Panc1 (cell line): ENCODE measurements at regions not wholly inside any gene's neighbourhood (a gene's known extent, or its start where the extent isn't known, plus 50 kb on each side); places are given as distances from the start of the nearest gene placed in this dataset.

ENCODE experiments used
- ATAC-seq: fragments of 200-7000 bp; cut with Tn5 transposase; 2 replicates; pipeline ENCODE4 v1.9.1; 2020; ENCODE audit warnings: mild to moderate bottlenecking, moderate library complexity
- BruUV-seq: library from RNA; stranded (reverse); fragments of 400-500 nt; replicated peaks from 2 replicates; lab custom pipeline; 2021; lab: Mats Ljungman, UMichigan
- CTCF ChIA-PET: fragments of 300-600 bp; sonication (Branson Sonifier 250); formaldehyde crosslinking; loops from one replicate; lab custom pipeline; 2022; ENCODE audit warnings: antibody characterized with exemption; lab: Charles Lee
- POLR2A ChIA-PET: fragments of 300-600 bp; sonication (Branson Sonifier 250); formaldehyde crosslinking; loops from one replicate; lab custom pipeline; 2022; ENCODE audit warnings: antibody characterized with exemption; lab: Charles Lee
- DNase-seq: peaks from one replicate; pipeline ENCODE4 v3.0.0-alpha.2; 2010; ENCODE audit warnings: low read depth, low spot score
- H3K27ac ChIP-seq: 2 replicates; pipeline ENCODE4 v1.5.1; 2011; ENCODE audit warnings: mild to moderate bottlenecking, low read length, inconsistent platforms
- H3K27me3 ChIP-seq: fragments of 200-500 bp; sonication (Bioruptor generic); 2 replicates; pipeline ENCODE4 v1.6.0; 2014; ENCODE audit warnings: low read length, inconsistent platforms; ENCODE audit not compliant: control insufficient read depth, insufficient read depth
- H3K36me3 ChIP-seq: fragments of 200-500 bp; sonication (Bioruptor generic); 2 replicates; pipeline ENCODE4 v1.5.1; 2014; ENCODE audit warnings: inconsistent platforms, mild to moderate bottlenecking, low read length, moderate library complexity; ENCODE audit not compliant: control insufficient read depth, insufficient read depth
- H3K4me1 ChIP-seq: 2 replicates; pipeline ENCODE4 v1.5.1; 2011; ENCODE audit warnings: inconsistent platforms, mild to moderate bottlenecking, low read length, moderate library complexity; ENCODE audit not compliant: control insufficient read depth, insufficient read depth
- H3K4me3 ChIP-seq, 2 experiments: 2 replicates each; pipeline ENCODE4 v1.5.1; 2011 to 2012; ENCODE audit warnings: low read depth in 2 of 2, low read length in 2 of 2, mild to moderate bottlenecking in 2 of 2, inconsistent platforms in 1 of 2, moderate library complexity in 1 of 2
- H3K9me3 ChIP-seq: fragments of 200-500 bp; sonication (Bioruptor generic); 2 replicates; pipeline ENCODE4 v1.5.1; 2014; ENCODE audit warnings: low read depth, mild to moderate bottlenecking, inconsistent platforms, low read length, moderate library complexity; ENCODE audit not compliant: control insufficient read depth, insufficient read depth
- CTCF ChIP-seq: fragments of 450-650 bp; IDR thresholded peaks from 2 replicates; pipeline ENCODE4 v1.5.1; 2017; ENCODE audit warnings: mild to moderate bottlenecking
- POLR2AphosphoS5 ChIP-seq: IDR thresholded peaks from 2 replicates; pipeline ENCODE4 v1.6.1; 2012; ENCODE audit warnings: mild to moderate bottlenecking, low read depth, low read length, moderate library complexity
- REST ChIP-seq, 2 experiments: IDR thresholded peaks; 2 replicates each; pipeline ENCODE4 v1.6.1; 2011 to 2012; ENCODE audit warnings: low read depth in 2 of 2, control low read depth in 1 of 2, low read length in 1 of 2, mild to moderate bottlenecking in 1 of 2, moderate library complexity in 1 of 2; ENCODE audit not compliant: insufficient read depth in 1 of 2
- SIN3A ChIP-seq: IDR thresholded peaks from 2 replicates; pipeline ENCODE4 v1.6.1; 2012; ENCODE audit warnings: low read depth, mild to moderate bottlenecking, low read length, moderate library complexity, borderline replicate concordance; ENCODE audit not compliant: insufficient read depth
- TCF7L2 ChIP-seq: IDR thresholded peaks from 2 replicates; pipeline ENCODE4 v1.6.1; 2011; ENCODE audit warnings: mild to moderate bottlenecking, low read depth, low read length, inconsistent platforms
- in situ Hi-C: cut with HindIII; loops from 2 replicates; pipeline ENCODE4 v1.10.0; 2016; ENCODE audit warnings: low sequenced_read_pairs, low pct_unique_long_range_greater_than_20kb
- intact Hi-C: fragments of 100-400 bp; cut with micrococcal nuclease; formaldehyde crosslinking; loops from one replicate; pipeline ENCODE4 v1.10.0; 2022; ENCODE audit not compliant: unreplicated experiment

GRCh38 chr1:69451196-69451595 is 116.5 kb upstream of the LRRC7 start:
- POLR2A ChIA-PET: no interaction called here

GRCh38 chr1:69455718-69456117 is 112.0 kb upstream of the LRRC7 start:
- H3K4me1 ChIP-seq: no peaks in the 10 kb centered on the region
- CTCF ChIA-PET: no interaction called here
- no peak for ATAC-seq
- no peaks in the 10 kb centered on the region for H3K36me3 ChIP-seq
- POLR2A ChIA-PET: no interaction called here
- no peaks in the 10 kb centered on the region for H3K9me3 ChIP-seq
- intact Hi-C loops (no loop called here), in situ Hi-C loops (no loop called here)
- no peak for DNase-seq
- H3K27ac ChIP-seq: no peak overlapping the region
- no TSS peak for BruUV-seq
- no peak overlapping the region for H3K4me3 ChIP-seq
- H3K27me3 ChIP-seq: no peaks in the 10 kb centered on the region
- TF ChIP-seq SIN3A: no peak
- TF ChIP-seq TCF7L2: no peak
- no peak for TF ChIP-seq CTCF
- TF ChIP-seq POLR2AphosphoS5: no peak
- no peak for TF ChIP-seq REST (IDR thresholded peaks at IDR 0.05; ENCODE audit: insufficient read depth in 1 of 2, low read depth in 2 of 2, low read length in 1 of 2)

More at GRCh38 chr1:69451196-69451595, 116.5 kb upstream of the LRRC7 start:
- in situ Hi-C loops: no loop called here
- Histone ChIP-seq H3K27ac (no peak overlapping the region), H3K4me3 (no peak overlapping the region), H3K27me3 (no peaks in the 10 kb centered on the region), H3K4me1 (no peaks in the 10 kb centered on the region), H3K9me3 (no peaks in the 10 kb centered on the region), H3K36me3 (no peaks in the 10 kb centered on the region)
- no peak for ATAC-seq
- BruUV-seq: no TSS peak
- intact Hi-C loops: no loop called here
- TF ChIP-seq SIN3A (no peak), TCF7L2 (no peak), POLR2AphosphoS5 (no peak), REST (IDR thresholded peaks at IDR 0.05; ENCODE audit: insufficient read depth in 1 of 2, low read depth in 2 of 2, low read length in 1 of 2) (no peak), CTCF (no peak)
- no peak for DNase-seq
- CTCF ChIA-PET: no interaction called here
